HG03045 (cell line): ENCODE measurements at regions not wholly inside any gene's neighbourhood (a gene's known extent, or its start where the extent isn't known, plus 50 kb on each side); places are given as distances from the start of the nearest gene placed in this dataset.
A peak's percentile ranks its signal among the peaks of the same experiment; 100 is the strongest.
"Not testable (repeated sequence)": the region's sequence is repeated elsewhere in the genome, so short reads cannot be mapped to it uniquely, and the experiment has no call there.

Source experiments
- ATAC-seq: cut with Tn5 transposase; IDR thresholded peaks from one replicate; pipeline ENCODE4 v1.9.1; 2021; ENCODE audit warnings: mild to moderate bottlenecking, moderate library complexity; ENCODE audit not compliant: unreplicated experiment

- ATAC-seq, result no peak
These were observed 185.0 kb upstream of the HS6ST1 start for GRCh38 chr2:128503399-128504245.

- no peak for ATAC-seq
These were observed 185.8 kb upstream of the HS6ST1 start for GRCh38 chr2:128504246-128505149.

GRCh38 chr2:128505150-128505490 lies 186.5 kb upstream of the HS6ST1 start:
- ATAC-seq, result no peak

- no peak for ATAC-seq
These were observed 187.2 kb upstream of the HS6ST1 start for GRCh38 chr2:128505575-128506526.

GRCh38 chr2:128506534-128506933 lies 187.9 kb upstream of the HS6ST1 start:
- no peak for ATAC-seq

GRCh38 chr2:128510701-128511397 lies 192.2 kb upstream of the HS6ST1 start:
- ATAC-seq, result no peak

- no peak for ATAC-seq
These were observed 193.2 kb upstream of the HS6ST1 start for GRCh38 chr2:128511731-128512378.

GRCh38 chr2:128512379-128513115 lies 193.9 kb upstream of the HS6ST1 start:
- no peak for ATAC-seq

GRCh38 chr2:128513116-128513960 lies 194.7 kb upstream of the HS6ST1 start:
- no peak for ATAC-seq

GRCh38 chr2:128513961-128514283 lies 195.3 kb upstream of the HS6ST1 start:
- no peak for ATAC-seq

GRCh38 chr2:128514555-128514955 lies 195.9 kb upstream of the HS6ST1 start:
- ATAC-seq, result no peak

GRCh38 chr2:128516938-128517337 lies 198.3 kb upstream of the HS6ST1 start:
- ATAC-seq, result no peak

- ATAC-seq, result not testable (repeated sequence)
These were observed 200.4 kb upstream of the HS6ST1 start for GRCh38 chr2:128519028-128519427.

GRCh38 chr2:128519517-128520215 lies 201.0 kb upstream of the HS6ST1 start:
- ATAC-seq, result no peak

GRCh38 chr2:128520340-128520739 lies 201.7 kb upstream of the HS6ST1 start:
- ATAC-seq, result no peak

GRCh38 chr2:128520791-128521190 lies 202.1 kb upstream of the HS6ST1 start:
- ATAC-seq, result peak; percentile 96

GRCh38 chr2:128521482-128521881 lies 202.8 kb upstream of the HS6ST1 start:
- no peak for ATAC-seq

- no peak for ATAC-seq
These were observed 204.2 kb upstream of the HS6ST1 start for GRCh38 chr2:128522829-128523228.
